CD4-positive, alpha-beta T cell (primary cell): ENCODE measurements at regions not wholly inside any gene's neighbourhood (a gene's known extent, or its start where the extent isn't known, plus 50 kb on each side); places are given as distances from the start of the nearest gene placed in this dataset.

Experiments
- ATAC-seq: fragments of 200-7000 bp; cut with Tn5 transposase; one replicate; pipeline ENCODE4 v1.10.0; 2022; ENCODE audit warnings: mild to moderate bottlenecking; ENCODE audit not compliant: poor library complexity
- CTCF ChIA-PET: fragments of 350-600 bp; sonication (Branson Sonifier 250); formaldehyde crosslinking; loops from one replicate; lab custom pipeline; 2021; ENCODE audit warnings: antibody characterized with exemption, inconsistent platforms; lab: Charles Lee
- POLR2A ChIA-PET: fragments of 350-600 bp; sonication (Branson Sonifier 250); formaldehyde crosslinking; loops from one replicate; lab custom pipeline; 2021; ENCODE audit warnings: antibody characterized with exemption, inconsistent platforms; lab: Charles Lee
- DNase-seq, 14 experiments: peaks; one replicate each; pipeline ENCODE4 v3.0.0-alpha.2; 2013 to 2020; ENCODE audit warnings: mixed read lengths in 2 of 14
- H3K27ac ChIP-seq, 2 donors: one replicate each; pipeline versions ENCODE4 v1.5.1 to v1.7.0; 2013; ENCODE audit warnings: low read length in 2 of 2, low read depth in 1 of 2, mild to moderate bottlenecking in 1 of 2
- H3K27me3 ChIP-seq, 2 experiments: 1 replicate in 1 of 2; 2 replicates in 1 of 2; pipeline versions ENCODE4 v1.6.1 to v1.7.0; 2013; ENCODE audit warnings: low read length in 2 of 2, control low read depth in 1 of 2, mild to moderate bottlenecking in 1 of 2, moderate library complexity in 1 of 2; ENCODE audit not compliant: insufficient read depth in 2 of 2, control insufficient read depth in 1 of 2
- H3K36me3 ChIP-seq: one replicate; pipeline ENCODE4 v1.6.1; 2013; ENCODE audit warnings: low read length, control low read depth; ENCODE audit not compliant: insufficient read depth
- H3K4me1 ChIP-seq: one replicate; pipeline ENCODE4 v1.6.1; 2013; ENCODE audit warnings: low read length, control low read depth; ENCODE audit not compliant: insufficient read depth
- H3K4me3 ChIP-seq: one replicate; pipeline ENCODE4 v1.5.1; 2013; ENCODE audit warnings: mild to moderate bottlenecking, low read length, moderate library complexity
- H3K9me3 ChIP-seq, 2 experiments: 1 replicate in 1 of 2; 2 replicates in 1 of 2; pipeline versions ENCODE4 v1.6.1 to v1.7.0; 2013; ENCODE audit warnings: low read length in 2 of 2, mild to moderate bottlenecking in 2 of 2, control low read depth in 1 of 2, moderate library complexity in 1 of 2; ENCODE audit not compliant: control insufficient read depth in 1 of 2, insufficient read depth in 1 of 2
- H3K27ac Mint-ChIP-seq: one replicate; pipeline ENCODE4 v1.8.0; 2020; ENCODE audit warnings: mixed read lengths
- H3K27me3 Mint-ChIP-seq: one replicate; pipeline ENCODE4 v1.8.0; 2021; ENCODE audit warnings: mixed read lengths
- H3K36me3 Mint-ChIP-seq: one replicate; pipeline ENCODE4 v1.8.0; 2021; ENCODE audit warnings: low read depth, mixed read lengths
- H3K4me1 Mint-ChIP-seq: one replicate; pipeline ENCODE4 v1.8.0; 2021; ENCODE audit warnings: low read depth, mixed read lengths
- H3K4me3 Mint-ChIP-seq: one replicate; pipeline ENCODE4 v1.8.0; 2020; ENCODE audit warnings: mild to moderate bottlenecking, mixed read lengths
- H3K9me3 Mint-ChIP-seq: one replicate; pipeline ENCODE4 v1.8.0; 2020; ENCODE audit warnings: mixed read lengths
- intact Hi-C, 2 experiments: fragments of 100-400 bp; cut with DNase I in 1 of 2; cut with micrococcal nuclease in 1 of 2; formaldehyde crosslinking; loops; one replicate each; pipeline versions ENCODE4 v1.15.1 to v1.9.0; 2023 to 2025; cut with DNase I, micrococcal nuclease
- TF ChIP-seq, protein P1 (sequence below): fragments of 200-600 bp; IDR thresholded peaks from one replicate; pipeline ENCODE4 v1.8.0; 2022; ENCODE audit warnings: antibody characterized with exemption, mild to moderate bottlenecking

DNA sequence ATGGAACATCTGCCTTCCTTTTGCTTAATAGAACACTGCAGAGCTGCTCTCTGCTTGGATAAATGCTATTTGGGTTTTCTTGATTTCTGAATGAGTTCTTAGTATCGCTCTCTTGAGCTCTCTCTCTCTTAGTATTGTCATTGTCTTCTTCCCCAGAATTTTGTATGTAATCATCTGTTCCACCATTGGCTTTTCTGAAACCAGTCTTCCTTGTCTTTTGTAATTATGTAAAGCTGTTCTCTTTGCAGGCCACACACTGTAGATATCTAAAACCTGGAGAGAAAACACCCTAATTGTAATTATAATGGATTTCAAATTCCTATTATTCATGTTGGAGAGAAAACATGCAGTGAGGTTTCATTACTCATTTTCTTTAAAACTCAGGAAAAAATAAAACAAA, 333.1 kb upstream of the CHAC2 start:
- no peak overlapping the region for H3K4me3 ChIP-seq
- H3K27me3 Mint-ChIP-seq, result peaks cover 15% of the 10 kb centered on the region
- H3K36me3 ChIP-seq, result no peaks in the 10 kb centered on the region
- H3K27ac Mint-ChIP-seq, result no peak overlapping the region
- H3K27ac ChIP-seq, result no peak overlapping the region
- ChIA-PET POLR2A (no interaction called here), CTCF (no interaction called here)
- H3K4me1 ChIP-seq, result no peaks in the 10 kb centered on the region
- H3K4me1 Mint-ChIP-seq, result no peaks in the 10 kb centered on the region
- no peaks in the 10 kb centered on the region for H3K9me3 Mint-ChIP-seq
- H3K4me3 Mint-ChIP-seq, result no peak overlapping the region
- ATAC-seq, result no peak
- H3K9me3 ChIP-seq, result no peaks in the 10 kb centered on the region
- no peaks in the 10 kb centered on the region for H3K36me3 Mint-ChIP-seq
- H3K27me3 ChIP-seq, result no peaks in the 10 kb centered on the region
- intact Hi-C loops, result no loop called here
- no peak for DNase-seq
- TF ChIP-seq, protein P1, sequence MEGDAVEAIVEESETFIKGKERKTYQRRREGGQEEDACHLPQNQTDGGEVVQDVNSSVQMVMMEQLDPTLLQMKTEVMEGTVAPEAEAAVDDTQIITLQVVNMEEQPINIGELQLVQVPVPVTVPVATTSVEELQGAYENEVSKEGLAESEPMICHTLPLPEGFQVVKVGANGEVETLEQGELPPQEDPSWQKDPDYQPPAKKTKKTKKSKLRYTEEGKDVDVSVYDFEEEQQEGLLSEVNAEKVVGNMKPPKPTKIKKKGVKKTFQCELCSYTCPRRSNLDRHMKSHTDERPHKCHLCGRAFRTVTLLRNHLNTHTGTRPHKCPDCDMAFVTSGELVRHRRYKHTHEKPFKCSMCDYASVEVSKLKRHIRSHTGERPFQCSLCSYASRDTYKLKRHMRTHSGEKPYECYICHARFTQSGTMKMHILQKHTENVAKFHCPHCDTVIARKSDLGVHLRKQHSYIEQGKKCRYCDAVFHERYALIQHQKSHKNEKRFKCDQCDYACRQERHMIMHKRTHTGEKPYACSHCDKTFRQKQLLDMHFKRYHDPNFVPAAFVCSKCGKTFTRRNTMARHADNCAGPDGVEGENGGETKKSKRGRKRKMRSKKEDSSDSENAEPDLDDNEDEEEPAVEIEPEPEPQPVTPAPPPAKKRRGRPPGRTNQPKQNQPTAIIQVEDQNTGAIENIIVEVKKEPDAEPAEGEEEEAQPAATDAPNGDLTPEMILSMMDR, result no peak

DNA sequence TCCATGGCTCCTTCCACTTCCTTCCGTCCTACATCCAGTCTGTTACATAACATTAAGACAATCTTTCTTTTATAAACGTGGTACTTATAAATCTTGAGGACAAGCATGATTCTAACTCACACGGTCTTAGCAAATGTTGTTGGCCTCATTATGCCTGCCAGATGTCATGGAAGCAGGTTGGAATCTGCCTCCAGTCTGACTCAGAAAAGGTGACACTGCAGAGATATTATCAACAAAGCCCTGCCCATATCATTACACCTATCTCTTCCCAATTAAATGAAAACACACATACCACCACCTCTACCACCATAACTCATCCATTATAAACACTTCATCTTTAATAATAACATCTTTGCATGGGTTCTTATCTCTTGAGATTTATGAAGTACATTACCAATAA, 334.7 kb upstream of the CHAC2 start:
- H3K27me3 Mint-ChIP-seq, result peaks cover 15% of the 10 kb centered on the region
- POLR2A ChIA-PET, result no interaction called here
- no peak overlapping the region for H3K4me3 Mint-ChIP-seq

DNA sequence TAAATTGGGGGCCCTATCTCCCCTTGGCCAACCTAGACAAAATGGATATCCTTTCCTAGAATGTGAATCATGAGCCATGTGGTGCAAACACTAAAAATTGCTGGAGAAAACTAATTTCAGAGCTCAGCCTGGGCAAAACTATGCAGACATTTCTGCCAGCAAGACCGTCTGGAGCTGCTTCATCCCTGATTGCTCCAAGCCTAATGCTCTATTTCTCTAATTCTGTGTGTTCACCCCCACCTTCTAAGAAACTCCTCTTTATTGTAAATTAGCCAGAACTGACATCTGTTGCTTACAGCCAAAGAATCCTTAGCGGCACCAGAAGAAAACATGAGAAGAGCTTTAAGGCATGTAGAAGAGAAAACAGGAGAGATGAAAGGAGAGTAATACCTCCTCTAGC, 337.7 kb upstream of the CHAC2 start:
- no peak overlapping the region for H3K27ac ChIP-seq
- Mint-ChIP-seq H3K36me3 (no peaks in the 10 kb centered on the region), H3K4me1 (no peaks in the 10 kb centered on the region), H3K27me3 (peaks cover 12% of the 10 kb centered on the region), H3K4me3 (no peak overlapping the region), H3K9me3 (no peaks in the 10 kb centered on the region), H3K27ac (no peak overlapping the region)
- ChIA-PET POLR2A (no interaction called here), CTCF (no interaction called here)
- TF ChIP-seq, protein P1, result no peak
- no peaks in the 10 kb centered on the region for H3K4me1 ChIP-seq
- no peaks in the 10 kb centered on the region for H3K27me3 ChIP-seq
- no peaks in the 10 kb centered on the region for H3K36me3 ChIP-seq
- intact Hi-C loops, result no loop called here
- ATAC-seq (no peak), DNase-seq (no peak)
- no peak overlapping the region for H3K4me3 ChIP-seq
- H3K9me3 ChIP-seq, result peaks cover 0 to 1% of the 10 kb centered on the region in 2 experiments

More for the DNA sequence above, 334.7 kb upstream of the CHAC2 start:
- no peak overlapping the region for H3K27ac ChIP-seq
- H3K4me1 ChIP-seq, result no peaks in the 10 kb centered on the region
- intact Hi-C loops, result no loop called here
- no peak overlapping the region for H3K4me3 ChIP-seq
- no peaks in the 10 kb centered on the region for H3K36me3 ChIP-seq
- no peaks in the 10 kb centered on the region for H3K9me3 ChIP-seq
- Mint-ChIP-seq H3K9me3 (no peaks in the 10 kb centered on the region), H3K36me3 (no peaks in the 10 kb centered on the region), H3K27ac (no peak overlapping the region), H3K4me1 (no peaks in the 10 kb centered on the region)
- TF ChIP-seq, protein P1, result no peak
- CTCF ChIA-PET, result no interaction called here
- DNase-seq, result no peak
- no peak for ATAC-seq
- no peaks in the 10 kb centered on the region for H3K27me3 ChIP-seq
